BLaER1 (cell line): ENCODE measurements at regions not wholly inside any gene's neighbourhood (a gene's known extent, or its start where the extent isn't known, plus 50 kb on each side); places are given as distances from the start of the nearest gene placed in this dataset.

ENCODE experiments used
- H3K27ac ChIP-seq: shearing (Covaris generic); formaldehyde crosslinking; 2 replicates; pipeline ENCODE4 v1.8.1; 2022
- H3K27me3 ChIP-seq: shearing (Covaris generic); formaldehyde crosslinking; 2 replicates; pipeline ENCODE4 v1.8.1; 2022
- H3K36me3 ChIP-seq: shearing (Covaris generic); formaldehyde crosslinking; 2 replicates; pipeline ENCODE4 v1.8.1; 2022
- H3K4me1 ChIP-seq: shearing (Covaris generic); formaldehyde crosslinking; 2 replicates; pipeline ENCODE4 v1.8.1; 2022
- H3K4me2 ChIP-seq: shearing (Covaris generic); formaldehyde crosslinking; 2 replicates; pipeline ENCODE4 v1.8.1; 2022
- H3K4me3 ChIP-seq: shearing (Covaris generic); formaldehyde crosslinking; 2 replicates; pipeline ENCODE4 v1.8.1; 2022
- H3K9ac ChIP-seq: shearing (Covaris generic); formaldehyde crosslinking; 2 replicates; pipeline ENCODE4 v1.8.1; 2022
- H3K9me3 ChIP-seq: shearing (Covaris generic); formaldehyde crosslinking; 2 replicates; pipeline ENCODE4 v1.8.1; 2022
- H4K20me1 ChIP-seq: shearing (Covaris generic); formaldehyde crosslinking; 2 replicates; pipeline ENCODE4 v1.8.1; 2022
- Cebpa-rat ChIP-seq: shearing (Covaris generic); IDR thresholded peaks from 2 replicates; pipeline ENCODE4 v1.8.1; 2022

- H3K27me3 ChIP-seq, result no peaks in the 10 kb centered on the region
- peaks cover 83% of the 10 kb centered on the region for H4K20me1 ChIP-seq
- no peak for TF ChIP-seq Cebpa-rat
Measured at GRCh38 chr22:49574205-49574880, 253.3 kb downstream of the BRD1 start.

GRCh38 chr22:49573109-49573765 is 254.4 kb downstream of the BRD1 start:
- peaks cover 87% of the 10 kb centered on the region for H4K20me1 ChIP-seq
- H3K27me3 ChIP-seq, result no peaks in the 10 kb centered on the region
- no peaks in the 10 kb centered on the region for H3K9me3 ChIP-seq
- no peaks in the 10 kb centered on the region; the same call in 1 of the 2 replicates for H3K36me3 ChIP-seq
- no peak overlapping the region for H3K27ac ChIP-seq
- TF ChIP-seq Cebpa-rat, result no peak
- no peak overlapping the region for H3K4me2 ChIP-seq
- H3K4me1 ChIP-seq, result no peaks in the 10 kb centered on the region
- H3K4me3 ChIP-seq, result no peak overlapping the region
- no peak overlapping the region for H3K9ac ChIP-seq

More at GRCh38 chr22:49574205-49574880, 253.3 kb downstream of the BRD1 start:
- H3K4me3 ChIP-seq, result no peak overlapping the region
- no peaks in the 10 kb centered on the region for H3K4me1 ChIP-seq
- no peak overlapping the region for H3K27ac ChIP-seq
- no peak overlapping the region for H3K4me2 ChIP-seq
- no peak overlapping the region for H3K9ac ChIP-seq
- no peaks in the 10 kb centered on the region; the same call in 1 of the 2 replicates for H3K36me3 ChIP-seq
- no peaks in the 10 kb centered on the region for H3K9me3 ChIP-seq

- Histone ChIP-seq H3K9me3 (no peaks in the 10 kb centered on the region), H3K4me2 (no peak overlapping the region), H3K9ac (no peak overlapping the region), H3K4me3 (no peak overlapping the region), H4K20me1 (peaks cover 87% of the 10 kb centered on the region), H3K27ac (no peak overlapping the region), H3K36me3 (no peaks in the 10 kb centered on the region; the same call in 1 of the 2 replicates), H3K4me1 (no peaks in the 10 kb centered on the region), H3K27me3 (no peaks in the 10 kb centered on the region)
- TF ChIP-seq Cebpa-rat, result no peak
Measured at GRCh38 chr22:49571326-49571725, 256.3 kb downstream of the BRD1 start.

- H3K36me3 ChIP-seq, result no peaks in the 10 kb centered on the region; the same call in 1 of the 2 replicates
- H3K27me3 ChIP-seq, result no peaks in the 10 kb centered on the region
- H3K4me1 ChIP-seq, result no peaks in the 10 kb centered on the region
- H3K9ac ChIP-seq, result no peak overlapping the region
- no peak for TF ChIP-seq Cebpa-rat
- no peak overlapping the region for H3K4me2 ChIP-seq
- H3K4me3 ChIP-seq, result no peak overlapping the region
- no peak overlapping the region for H3K27ac ChIP-seq
- no peaks in the 10 kb centered on the region for H3K9me3 ChIP-seq
- H4K20me1 ChIP-seq, result peaks cover 87% of the 10 kb centered on the region
Measured at GRCh38 chr22:49570032-49570848, 257.4 kb downstream of the BRD1 start.

- H4K20me1 ChIP-seq, result peaks cover 87% of the 10 kb centered on the region
- H3K4me1 ChIP-seq, result no peaks in the 10 kb centered on the region
- H3K27me3 ChIP-seq, result no peaks in the 10 kb centered on the region
- no peaks in the 10 kb centered on the region for H3K9me3 ChIP-seq
- no peak overlapping the region for H3K9ac ChIP-seq
- no peaks in the 10 kb centered on the region; the same call in 1 of the 2 replicates for H3K36me3 ChIP-seq
- no peak overlapping the region for H3K4me3 ChIP-seq
- H3K4me2 ChIP-seq, result no peak overlapping the region
- H3K27ac ChIP-seq, result no peak overlapping the region
- TF ChIP-seq Cebpa-rat, result no peak
Measured at GRCh38 chr22:49569286-49570031, 258.2 kb downstream of the BRD1 start.

- Histone ChIP-seq H3K9ac (no peak overlapping the region), H3K4me3 (no peak overlapping the region), H3K4me1 (no peaks in the 10 kb centered on the region), H3K27ac (no peak overlapping the region), H3K36me3 (no peaks in the 10 kb centered on the region; the same call in 1 of the 2 replicates), H3K9me3 (no peaks in the 10 kb centered on the region), H3K27me3 (no peaks in the 10 kb centered on the region), H3K4me2 (no peak overlapping the region), H4K20me1 (peaks cover 87% of the 10 kb centered on the region)
- TF ChIP-seq Cebpa-rat, result no peak
Measured at GRCh38 chr22:49568751-49569285, 258.9 kb downstream of the BRD1 start.

GRCh38 chr22:49567899-49568750 is 259.5 kb downstream of the BRD1 start:
- Histone ChIP-seq H3K4me2 (no peak overlapping the region), H3K9me3 (no peaks in the 10 kb centered on the region), H3K4me1 (no peaks in the 10 kb centered on the region), H4K20me1 (peaks cover 90% of the 10 kb centered on the region), H3K4me3 (no peak overlapping the region), H3K27me3 (no peaks in the 10 kb centered on the region), H3K36me3 (no peaks in the 10 kb centered on the region; the same call in 1 of the 2 replicates), H3K9ac (no peak overlapping the region), H3K27ac (no peak overlapping the region)
- TF ChIP-seq Cebpa-rat, result no peak

- Histone ChIP-seq H3K9me3 (no peaks in the 10 kb centered on the region), H3K4me3 (no peak overlapping the region), H3K4me2 (no peak overlapping the region), H3K4me1 (no peaks in the 10 kb centered on the region), H3K27me3 (no peaks in the 10 kb centered on the region), H3K9ac (no peak overlapping the region), H3K27ac (no peak overlapping the region), H3K36me3 (no peaks in the 10 kb centered on the region; the same call in 1 of the 2 replicates), H4K20me1 (peaks cover 94% of the 10 kb centered on the region)
- TF ChIP-seq Cebpa-rat, result no peak
Measured at GRCh38 chr22:49566693-49567092, 261.0 kb downstream of the BRD1 start.
